ENCODE measurements at regions not wholly inside any gene's neighbourhood (a gene's known extent, or its start where the extent isn't known, plus 50 kb on each side); places are given as distances from the start of the nearest gene placed in this dataset.
A peak's percentile ranks its signal among the peaks of the same experiment; 100 is the strongest.

- peaks cover 34% of the 10 kb centered on the region for H3K27me3 Mint-ChIP-seq
- peaks cover 17% of the 10 kb centered on the region for H3K4me1 Mint-ChIP-seq (ENCODE audit: unreplicated experiment)
- H3K4me3 Mint-ChIP-seq, result peak overlapping the region; percentile 94
- TF ChIP-seq CTCF (conservative IDR thresholded peaks at IDR 0.05), result no peak
- H3K27ac Mint-ChIP-seq, result peak overlapping the region; percentile 84
- peak; percentile 74 for DNase-seq (ENCODE audit: extremely low spot score, unreplicated experiment)
- no peaks in the 10 kb centered on the region for H3K9me3 Mint-ChIP-seq
- no peaks in the 10 kb centered on the region for H3K36me3 Mint-ChIP-seq
Measured at GRCh38 chr7:140230861-140231770, 54.3 kb upstream of the KDM7A start.

- Mint-ChIP-seq H3K4me3 (peak overlapping the region; percentile 94), H3K4me1 (ENCODE audit: unreplicated experiment) (peaks cover 17% of the 10 kb centered on the region), H3K9me3 (no peaks in the 10 kb centered on the region), H3K27me3 (peaks cover 34% of the 10 kb centered on the region), H3K36me3 (no peaks in the 10 kb centered on the region), H3K27ac (no peak overlapping the region)
- DNase-seq (ENCODE audit: extremely low spot score, unreplicated experiment), result no peak
- no peak for TF ChIP-seq CTCF (conservative IDR thresholded peaks at IDR 0.05)
Measured at GRCh38 chr7:140230516-140230860, 53.7 kb upstream of the KDM7A start.

DNA sequence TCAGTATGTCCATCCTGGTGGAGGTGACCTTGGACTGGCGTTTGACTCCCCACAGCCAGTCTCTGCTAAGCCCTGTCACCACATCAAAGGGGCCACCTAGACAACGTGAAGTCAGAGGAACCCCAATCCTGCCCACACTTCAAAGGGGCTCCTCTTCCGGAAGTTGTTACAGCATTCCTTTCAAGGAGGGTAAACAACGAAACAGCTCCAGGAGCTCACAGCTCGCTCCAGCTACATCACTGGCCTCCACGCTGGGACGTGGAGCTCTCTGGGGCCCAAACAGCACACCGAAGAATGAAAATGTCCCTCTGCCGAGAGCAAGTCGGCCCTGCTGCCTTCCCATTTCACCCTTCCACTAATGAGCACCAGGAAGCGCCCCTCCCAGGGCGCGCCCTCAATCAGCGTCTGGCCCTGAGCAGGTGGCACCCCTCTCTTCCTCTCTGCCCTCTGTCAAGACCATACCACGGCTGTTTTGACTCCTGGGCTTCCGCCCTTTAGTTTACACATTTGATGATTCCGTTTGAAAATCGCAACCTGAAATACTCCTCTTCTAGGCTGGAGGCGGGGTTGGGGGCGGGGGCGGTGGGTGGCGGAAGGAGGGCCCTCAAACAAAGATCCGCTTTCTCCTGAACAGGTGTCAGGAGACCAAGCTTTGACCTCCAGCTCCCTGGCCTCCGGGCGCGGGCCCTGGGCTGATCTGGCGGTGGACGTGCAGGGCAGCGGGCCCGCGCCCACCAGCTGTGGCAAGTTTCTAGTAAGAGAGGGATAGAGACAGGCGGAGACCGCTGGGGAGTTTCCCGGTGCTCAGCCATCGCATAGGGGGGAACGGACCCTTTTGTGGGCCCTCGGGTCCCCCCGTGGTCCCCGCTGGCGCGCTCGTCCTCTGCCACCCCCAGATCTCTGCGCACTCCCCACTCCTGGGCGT is 53.1 kb upstream of the KDM7A start:
- no peak for DNase-seq (ENCODE audit: extremely low spot score, unreplicated experiment)
- Mint-ChIP-seq H3K27ac (peak overlapping the region; percentile 39), H3K4me3 (peak overlapping the region; percentile 81), H3K36me3 (no peaks in the 10 kb centered on the region), H3K4me1 (ENCODE audit: unreplicated experiment) (peaks cover 17% of the 10 kb centered on the region), H3K9me3 (no peaks in the 10 kb centered on the region), H3K27me3 (peaks cover 34% of the 10 kb centered on the region)
- TF ChIP-seq CTCF (conservative IDR thresholded peaks at IDR 0.05), result no peak

GRCh38 chr7:140229101-140229525 is 52.3 kb upstream of the KDM7A start:
- peak overlapping the region; percentile 81 for H3K4me3 Mint-ChIP-seq
- no peak overlapping the region for H3K27ac Mint-ChIP-seq
- peaks cover 20% of the 10 kb centered on the region for H3K4me1 Mint-ChIP-seq (ENCODE audit: unreplicated experiment)
- H3K36me3 Mint-ChIP-seq, result no peaks in the 10 kb centered on the region
- no peaks in the 10 kb centered on the region for H3K9me3 Mint-ChIP-seq
- DNase-seq (ENCODE audit: extremely low spot score, unreplicated experiment), result no peak
- TF ChIP-seq CTCF (conservative IDR thresholded peaks at IDR 0.05), result no peak
- peaks cover 34% of the 10 kb centered on the region for H3K27me3 Mint-ChIP-seq
